ENCODE measurements at regions not wholly inside any gene's neighbourhood (a gene's known extent, or its start where the extent isn't known, plus 50 kb on each side); places are given as distances from the start of the nearest gene placed in this dataset.

DNA sequence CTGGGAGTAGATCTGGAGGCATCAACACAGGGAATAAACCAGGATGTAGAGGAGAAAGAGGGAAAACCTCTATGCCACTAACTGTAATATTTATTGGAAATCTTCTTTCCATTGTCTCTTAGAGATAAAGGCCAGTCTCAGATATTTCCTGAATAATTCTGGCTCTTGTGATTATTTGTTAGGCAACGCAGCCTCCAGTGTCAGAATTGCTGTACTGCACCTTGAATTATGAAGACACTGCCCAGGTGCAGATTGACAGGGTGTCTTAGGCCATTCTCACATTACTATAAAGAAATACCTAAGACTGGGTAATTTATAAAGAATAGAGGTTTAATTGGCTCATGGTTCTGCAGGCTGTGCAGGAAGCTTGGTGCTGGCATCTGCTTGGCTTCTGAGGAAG lies 100.7 kb upstream of the ZDHHC15 start:
- TF ChIP-seq, protein P1, sequence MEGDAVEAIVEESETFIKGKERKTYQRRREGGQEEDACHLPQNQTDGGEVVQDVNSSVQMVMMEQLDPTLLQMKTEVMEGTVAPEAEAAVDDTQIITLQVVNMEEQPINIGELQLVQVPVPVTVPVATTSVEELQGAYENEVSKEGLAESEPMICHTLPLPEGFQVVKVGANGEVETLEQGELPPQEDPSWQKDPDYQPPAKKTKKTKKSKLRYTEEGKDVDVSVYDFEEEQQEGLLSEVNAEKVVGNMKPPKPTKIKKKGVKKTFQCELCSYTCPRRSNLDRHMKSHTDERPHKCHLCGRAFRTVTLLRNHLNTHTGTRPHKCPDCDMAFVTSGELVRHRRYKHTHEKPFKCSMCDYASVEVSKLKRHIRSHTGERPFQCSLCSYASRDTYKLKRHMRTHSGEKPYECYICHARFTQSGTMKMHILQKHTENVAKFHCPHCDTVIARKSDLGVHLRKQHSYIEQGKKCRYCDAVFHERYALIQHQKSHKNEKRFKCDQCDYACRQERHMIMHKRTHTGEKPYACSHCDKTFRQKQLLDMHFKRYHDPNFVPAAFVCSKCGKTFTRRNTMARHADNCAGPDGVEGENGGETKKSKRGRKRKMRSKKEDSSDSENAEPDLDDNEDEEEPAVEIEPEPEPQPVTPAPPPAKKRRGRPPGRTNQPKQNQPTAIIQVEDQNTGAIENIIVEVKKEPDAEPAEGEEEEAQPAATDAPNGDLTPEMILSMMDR (IDR thresholded peaks at IDR 0.05): no peak
- TF ChIP-seq ZFX (IDR thresholded peaks at IDR 0.05; ENCODE audit: borderline replicate concordance): no peak
